ENCODE measurements at regions not wholly inside any gene's neighbourhood (a gene's known extent, or its start where the extent isn't known, plus 50 kb on each side); places are given as distances from the start of the nearest gene placed in this dataset.

DNA sequence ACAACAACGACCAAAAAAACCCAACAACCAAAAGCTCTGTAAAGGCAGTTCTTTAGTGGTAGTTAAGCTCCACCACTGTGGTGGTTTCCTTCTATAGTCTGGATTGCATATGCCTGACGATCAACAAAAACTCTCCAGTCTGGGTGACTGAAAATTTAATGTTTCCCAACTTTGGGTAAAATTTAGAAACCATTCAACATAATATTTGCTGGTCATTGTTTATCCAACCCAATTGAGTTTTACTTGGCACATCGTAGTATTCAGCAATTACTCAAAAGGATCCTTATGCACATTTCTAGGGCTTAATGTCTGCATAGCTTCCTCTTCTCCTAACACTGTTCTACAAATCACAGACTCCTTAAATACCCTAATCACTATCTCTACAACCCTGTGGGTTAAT lies 1080.2 kb upstream of the NRXN1 start:
- Histone ChIP-seq H2AK5ac (ENCODE audit: low read depth, low read length) (no peak overlapping the region), H4K8ac (ENCODE audit: low read depth, low read length) (no peak overlapping the region), H2AFZ (ENCODE audit: low read length) (peak overlapping the region; percentile 23), H3K4ac (ENCODE audit: low read length) (no peak overlapping the region), H3K23ac (ENCODE audit: low read depth, low read length, poor library complexity) (no peak overlapping the region), H2BK5ac (ENCODE audit: low read length) (no peak overlapping the region), H3K4me3 (ENCODE audit: low read length in 2 of 2) (no peak overlapping the region), H3K9ac (ENCODE audit: low read depth, low read length, poor library complexity) (no peak overlapping the region), H2BK12ac (ENCODE audit: low read length) (no peak overlapping the region), H3K79me1 (ENCODE audit: low read depth, low read length) (no peaks in the 10 kb centered on the region), H3K9me3 (replicated peaks in 1 of 2; ENCODE audit: control insufficient read depth in 2 of 2, insufficient read depth in 1 of 2, low read depth in 1 of 2, low read length in 2 of 2) (no peaks in the 10 kb centered on the region), H2BK120ac (ENCODE audit: low read depth, low read length) (no peak overlapping the region), H3K4me2 (ENCODE audit: insufficient read depth, low read length, poor library complexity, severe bottlenecking) (no peak overlapping the region), H3K14ac (ENCODE audit: low read length) (no peak overlapping the region), H3K4me1 (ENCODE audit: control insufficient read depth in 2 of 2, insufficient read depth in 1 of 2, low read depth in 1 of 2, low read length in 2 of 2) (no peaks in the 10 kb centered on the region), H4K91ac (ENCODE audit: low read depth, low read length, poor library complexity) (no peak overlapping the region), H3K27ac (replicated peaks; ENCODE audit: low read length) (no peak overlapping the region), H3K27me3 (ENCODE audit: control insufficient read depth in 3 of 3, insufficient read depth in 3 of 3, low read depth in 1 of 3, low read length in 3 of 3) (no peaks in the 10 kb centered on the region), H2BK15ac (ENCODE audit: low read length) (no peak overlapping the region), H3K36me3 (replicated peaks in 1 of 2; ENCODE audit: control insufficient read depth in 2 of 2, insufficient read depth in 2 of 2, low read length in 2 of 2) (no peaks in the 10 kb centered on the region), H3K18ac (ENCODE audit: low read length) (no peak overlapping the region)
- DNase-seq (ENCODE audit: low spot score): no peak
- WGBS, 2 donors (ENCODE audit: extremely low coverage in 2 of 2, insufficient read length in 2 of 2, insufficient replicate concordance in 1 of 2): no CpG with 5 or more reads among the region's 3 CpGs

GRCh38 chr2:52107124-52107523 lies 1075.2 kb upstream of the NRXN1 start:
- Histone ChIP-seq H2AFZ (ENCODE audit: low read length) (peak overlapping the region; percentile 40), H3K36me3 (replicated peaks in 1 of 2; ENCODE audit: control insufficient read depth in 2 of 2, insufficient read depth in 2 of 2, low read length in 2 of 2) (no peaks in the 10 kb centered on the region)
- DNase-seq (ENCODE audit: low spot score): no peak

DNA sequence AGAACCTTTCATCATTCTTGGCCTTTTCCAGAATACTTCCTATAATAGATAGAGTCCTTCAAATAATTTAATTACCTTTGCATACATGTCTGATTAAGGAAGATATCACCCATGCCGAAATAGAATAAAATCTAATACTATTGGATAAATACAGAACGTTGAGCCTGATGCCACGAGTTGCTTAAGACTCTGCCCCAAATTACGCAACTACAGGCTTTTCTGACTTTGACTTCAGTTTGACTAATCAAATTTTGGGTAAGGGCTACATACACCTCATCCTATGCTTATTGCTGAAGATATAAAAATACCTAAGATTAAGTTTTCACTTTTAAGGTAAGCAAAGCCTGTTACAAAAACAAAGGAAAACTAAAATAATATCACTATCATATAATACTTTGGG lies 1065.1 kb upstream of the NRXN1 start:
- no peak overlapping the region for H3K14ac ChIP-seq (ENCODE audit: low read length)

More at GRCh38 chr2:52107124-52107523, 1075.2 kb upstream of the NRXN1 start:
- Histone ChIP-seq H3K23ac (ENCODE audit: low read depth, low read length, poor library complexity) (no peak overlapping the region), H2BK5ac (ENCODE audit: low read length) (no peak overlapping the region), H2BK12ac (ENCODE audit: low read length) (no peak overlapping the region), H3K9ac (ENCODE audit: low read depth, low read length, poor library complexity) (no peak overlapping the region), H3K27me3 (ENCODE audit: control insufficient read depth in 3 of 3, insufficient read depth in 3 of 3, low read depth in 1 of 3, low read length in 3 of 3) (no peaks in the 10 kb centered on the region), H3K4me1 (ENCODE audit: control insufficient read depth in 2 of 2, insufficient read depth in 1 of 2, low read depth in 1 of 2, low read length in 2 of 2) (no peaks in the 10 kb centered on the region), H3K4ac (ENCODE audit: low read length) (no peak overlapping the region), H2BK15ac (ENCODE audit: low read length) (no peak overlapping the region), H3K9me3 (replicated peaks in 1 of 2; ENCODE audit: control insufficient read depth in 2 of 2, insufficient read depth in 1 of 2, low read depth in 1 of 2, low read length in 2 of 2) (no peaks in the 10 kb centered on the region), H3K4me3 (ENCODE audit: low read length in 2 of 2) (no peak overlapping the region), H3K18ac (ENCODE audit: low read length) (no peak overlapping the region), H4K91ac (ENCODE audit: low read depth, low read length, poor library complexity) (no peak overlapping the region), H3K4me2 (ENCODE audit: insufficient read depth, low read length, poor library complexity, severe bottlenecking) (no peak overlapping the region), H3K27ac (replicated peaks; ENCODE audit: low read length) (no peak overlapping the region), H4K8ac (ENCODE audit: low read depth, low read length) (no peak overlapping the region), H2AK5ac (ENCODE audit: low read depth, low read length) (no peak overlapping the region), H3K14ac (ENCODE audit: low read length) (no peak overlapping the region), H3K79me1 (ENCODE audit: low read depth, low read length) (no peaks in the 10 kb centered on the region), H2BK120ac (ENCODE audit: low read depth, low read length) (no peak overlapping the region)
- WGBS, 2 donors (ENCODE audit: extremely low coverage in 2 of 2, insufficient read length in 2 of 2, insufficient replicate concordance in 1 of 2): no CpG with 5 or more reads among the region's 6 CpGs

DNA sequence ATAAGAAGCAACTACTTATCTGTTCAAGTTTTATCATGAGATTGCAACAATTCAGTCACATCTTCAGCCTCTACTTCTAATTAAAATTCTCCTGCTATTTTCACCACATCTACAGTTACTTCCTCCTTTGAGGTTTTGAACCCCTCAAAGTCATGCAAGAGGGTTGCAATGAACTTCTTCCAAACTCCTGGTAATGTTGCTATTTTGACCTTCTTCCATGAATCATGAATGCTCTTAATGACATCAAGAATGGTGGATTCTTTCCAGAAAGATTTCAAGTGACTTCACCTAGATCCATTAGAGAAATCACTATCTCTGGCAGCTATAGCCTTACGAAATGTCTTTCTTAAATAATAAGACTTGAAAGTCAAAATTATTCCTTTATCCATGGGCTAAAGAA lies 1052.8 kb upstream of the NRXN1 start:
- Histone ChIP-seq H3K36me3 (replicated peaks in 1 of 2; ENCODE audit: control insufficient read depth in 2 of 2, insufficient read depth in 2 of 2, low read length in 2 of 2) (no peaks in the 10 kb centered on the region), H3K14ac (ENCODE audit: low read length) (no peak overlapping the region), H2AFZ (ENCODE audit: low read length) (no peak overlapping the region), H3K4me1 (ENCODE audit: control insufficient read depth in 2 of 2, insufficient read depth in 1 of 2, low read depth in 1 of 2, low read length in 2 of 2) (no peaks in the 10 kb centered on the region), H3K4ac (ENCODE audit: low read length) (no peak overlapping the region), H2BK15ac (ENCODE audit: low read length) (no peak overlapping the region), H2AK5ac (ENCODE audit: low read depth, low read length) (no peak overlapping the region), H3K9ac (ENCODE audit: low read depth, low read length, poor library complexity) (no peak overlapping the region), H2BK12ac (ENCODE audit: low read length) (no peak overlapping the region), H3K4me3 (ENCODE audit: low read length in 2 of 2) (no peak overlapping the region), H3K9me3 (replicated peaks in 1 of 2; ENCODE audit: control insufficient read depth in 2 of 2, insufficient read depth in 1 of 2, low read depth in 1 of 2, low read length in 2 of 2) (no peaks in the 10 kb centered on the region), H2BK5ac (ENCODE audit: low read length) (no peak overlapping the region), H4K91ac (ENCODE audit: low read depth, low read length, poor library complexity) (no peak overlapping the region), H4K8ac (ENCODE audit: low read depth, low read length) (no peak overlapping the region), H3K23ac (ENCODE audit: low read depth, low read length, poor library complexity) (no peak overlapping the region), H2BK120ac (ENCODE audit: low read depth, low read length) (no peak overlapping the region), H3K4me2 (ENCODE audit: insufficient read depth, low read length, poor library complexity, severe bottlenecking) (no peak overlapping the region), H3K18ac (ENCODE audit: low read length) (no peak overlapping the region), H3K27ac (replicated peaks; ENCODE audit: low read length) (no peak overlapping the region), H3K79me1 (ENCODE audit: low read depth, low read length) (no peaks in the 10 kb centered on the region), H3K27me3 (ENCODE audit: control insufficient read depth in 3 of 3, insufficient read depth in 3 of 3, low read depth in 1 of 3, low read length in 3 of 3) (no peaks in the 10 kb centered on the region)
- no CpG with 5 or more reads among the region's 1 CpG for WGBS, 2 donors (ENCODE audit: extremely low coverage in 2 of 2, insufficient read length in 2 of 2, insufficient replicate concordance in 1 of 2)
- DNase-seq (ENCODE audit: low spot score): no peak

More for the DNA sequence above, 1065.1 kb upstream of the NRXN1 start:
- no peaks in the 10 kb centered on the region for H3K79me1 ChIP-seq (ENCODE audit: low read depth, low read length)
- no peak overlapping the region for H3K23ac ChIP-seq (ENCODE audit: low read depth, low read length, poor library complexity)
- H3K9me3 ChIP-seq (replicated peaks in 1 of 2; ENCODE audit: control insufficient read depth in 2 of 2, insufficient read depth in 1 of 2, low read depth in 1 of 2, low read length in 2 of 2): no peaks in the 10 kb centered on the region
- no peak overlapping the region for H2AK5ac ChIP-seq (ENCODE audit: low read depth, low read length)
- no peaks in the 10 kb centered on the region for H3K4me1 ChIP-seq (ENCODE audit: control insufficient read depth in 2 of 2, insufficient read depth in 1 of 2, low read depth in 1 of 2, low read length in 2 of 2)
- no CpG with 5 or more reads among the region's 4 CpGs for WGBS, 2 donors (ENCODE audit: extremely low coverage in 2 of 2, insufficient read length in 2 of 2, insufficient replicate concordance in 1 of 2)
- H2AFZ ChIP-seq (ENCODE audit: low read length): no peak overlapping the region
- no peak for DNase-seq (ENCODE audit: low spot score)
- H3K4me3 ChIP-seq (ENCODE audit: low read length in 2 of 2): no peak overlapping the region
- no peaks in the 10 kb centered on the region for H3K27me3 ChIP-seq (ENCODE audit: control insufficient read depth in 3 of 3, insufficient read depth in 3 of 3, low read depth in 1 of 3, low read length in 3 of 3)
- H3K27ac ChIP-seq (replicated peaks; ENCODE audit: low read length): no peak overlapping the region
- no peak overlapping the region for H3K4me2 ChIP-seq (ENCODE audit: insufficient read depth, low read length, poor library complexity, severe bottlenecking)
- no peaks in the 10 kb centered on the region for H3K36me3 ChIP-seq (replicated peaks in 1 of 2; ENCODE audit: control insufficient read depth in 2 of 2, insufficient read depth in 2 of 2, low read length in 2 of 2)
- H2BK12ac ChIP-seq (ENCODE audit: low read length): no peak overlapping the region
- H2BK5ac ChIP-seq (ENCODE audit: low read length): no peak overlapping the region
- no peak overlapping the region for H4K8ac ChIP-seq (ENCODE audit: low read depth, low read length)
- H4K91ac ChIP-seq (ENCODE audit: low read depth, low read length, poor library complexity): no peak overlapping the region
- no peak overlapping the region for H3K18ac ChIP-seq (ENCODE audit: low read length)
- no peak overlapping the region for H2BK120ac ChIP-seq (ENCODE audit: low read depth, low read length)
- no peak overlapping the region for H3K9ac ChIP-seq (ENCODE audit: low read depth, low read length, poor library complexity)
- H2BK15ac ChIP-seq (ENCODE audit: low read length): no peak overlapping the region
- H3K4ac ChIP-seq (ENCODE audit: low read length): no peak overlapping the region

All from neuronal stem cell (in vitro differentiated cells).